GM12873 (cell line): ENCODE measurements at regions not wholly inside any gene's neighbourhood (a gene's known extent, or its start where the extent isn't known, plus 50 kb on each side); places are given as distances from the start of the nearest gene placed in this dataset.

ENCODE experiments used
- TF ChIP-seq, protein P1 (sequence below): IDR thresholded peaks from 2 replicates; pipeline ENCODE4 v1.5.1; 2012; ENCODE audit warnings: low read depth, mild to moderate bottlenecking, moderate library complexity, low read length, control low read depth; ENCODE audit not compliant: insufficient read depth; ENCODE audit errors: missing control alignments

DNA sequence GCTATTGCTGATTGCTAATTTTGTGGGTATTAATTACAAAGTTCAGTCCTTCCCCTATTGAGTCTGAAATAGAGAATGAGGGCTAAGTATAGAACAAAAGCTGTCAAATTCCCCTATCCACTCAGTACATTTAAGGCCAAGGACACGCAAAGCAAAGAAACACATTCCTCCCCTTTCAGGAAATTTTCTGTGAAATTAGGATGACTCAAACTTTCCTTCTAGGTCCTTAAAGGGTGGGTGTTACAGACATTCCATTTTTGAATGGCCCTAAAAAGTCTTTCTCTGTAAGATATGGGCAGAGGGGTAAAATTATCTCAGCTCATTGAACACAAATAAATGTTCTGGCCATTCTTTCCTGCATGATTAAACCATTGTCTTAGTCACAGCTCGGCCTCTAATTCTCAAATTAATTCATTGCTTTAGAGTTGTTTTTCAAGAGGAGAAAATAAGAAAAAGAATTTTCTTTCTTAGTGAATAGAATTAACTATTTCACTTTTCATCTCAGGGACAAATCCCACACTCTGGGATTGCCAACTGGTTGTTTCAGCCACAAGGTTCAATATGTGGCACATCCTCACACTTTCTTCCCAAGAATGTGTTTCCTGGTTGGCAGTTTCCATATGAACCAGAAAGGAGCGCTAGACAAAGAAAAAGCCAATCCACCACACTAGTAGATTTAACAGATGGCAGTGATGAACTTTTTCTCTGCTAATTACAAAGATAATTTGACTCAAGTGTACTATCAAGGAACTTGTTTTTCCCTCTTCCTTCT, 424.1 kb downstream of the ZNF385D start:
- TF ChIP-seq, protein P1, sequence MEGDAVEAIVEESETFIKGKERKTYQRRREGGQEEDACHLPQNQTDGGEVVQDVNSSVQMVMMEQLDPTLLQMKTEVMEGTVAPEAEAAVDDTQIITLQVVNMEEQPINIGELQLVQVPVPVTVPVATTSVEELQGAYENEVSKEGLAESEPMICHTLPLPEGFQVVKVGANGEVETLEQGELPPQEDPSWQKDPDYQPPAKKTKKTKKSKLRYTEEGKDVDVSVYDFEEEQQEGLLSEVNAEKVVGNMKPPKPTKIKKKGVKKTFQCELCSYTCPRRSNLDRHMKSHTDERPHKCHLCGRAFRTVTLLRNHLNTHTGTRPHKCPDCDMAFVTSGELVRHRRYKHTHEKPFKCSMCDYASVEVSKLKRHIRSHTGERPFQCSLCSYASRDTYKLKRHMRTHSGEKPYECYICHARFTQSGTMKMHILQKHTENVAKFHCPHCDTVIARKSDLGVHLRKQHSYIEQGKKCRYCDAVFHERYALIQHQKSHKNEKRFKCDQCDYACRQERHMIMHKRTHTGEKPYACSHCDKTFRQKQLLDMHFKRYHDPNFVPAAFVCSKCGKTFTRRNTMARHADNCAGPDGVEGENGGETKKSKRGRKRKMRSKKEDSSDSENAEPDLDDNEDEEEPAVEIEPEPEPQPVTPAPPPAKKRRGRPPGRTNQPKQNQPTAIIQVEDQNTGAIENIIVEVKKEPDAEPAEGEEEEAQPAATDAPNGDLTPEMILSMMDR = no peak

DNA sequence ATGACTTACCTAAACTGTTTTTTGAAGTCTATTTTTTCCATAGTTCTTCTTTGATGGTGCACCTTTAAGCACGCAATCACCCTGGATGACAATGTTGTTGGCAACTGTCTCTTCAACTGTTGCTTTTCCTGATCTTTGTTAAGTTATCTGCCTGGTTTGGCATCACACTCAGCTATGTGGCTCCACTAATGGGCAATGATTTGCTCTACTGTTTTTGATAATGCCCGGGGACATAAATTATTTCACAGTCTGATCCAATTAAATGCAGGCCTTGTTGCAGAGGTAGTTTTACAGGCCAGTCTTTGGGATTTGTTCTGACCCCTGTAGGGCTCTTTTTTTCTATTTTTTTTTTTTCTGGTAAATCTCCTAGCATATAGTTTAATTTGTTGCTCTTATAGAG, 436.3 kb downstream of the ZNF385D start:
- TF ChIP-seq, protein P1 = no peak

DNA sequence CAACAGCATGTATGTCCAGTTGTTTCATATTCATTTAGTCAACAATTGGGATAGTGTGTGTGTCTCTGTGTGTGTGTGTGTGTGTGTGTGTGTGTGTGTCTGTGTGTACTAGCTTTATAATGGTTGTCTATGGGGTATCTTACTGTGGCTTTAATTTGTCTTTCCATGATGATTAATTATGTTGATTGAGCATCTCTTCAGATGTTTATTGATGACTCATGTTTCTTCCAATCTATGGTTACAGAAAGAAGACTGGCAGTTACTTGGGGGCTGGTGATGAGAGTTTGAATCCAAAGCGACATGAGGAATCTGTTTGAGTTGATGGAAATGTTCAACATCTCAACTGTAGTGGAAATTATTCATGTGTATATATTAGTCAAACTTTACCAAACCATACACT, 440.1 kb downstream of the ZNF385D start:
- TF ChIP-seq, protein P1 = no peak

DNA sequence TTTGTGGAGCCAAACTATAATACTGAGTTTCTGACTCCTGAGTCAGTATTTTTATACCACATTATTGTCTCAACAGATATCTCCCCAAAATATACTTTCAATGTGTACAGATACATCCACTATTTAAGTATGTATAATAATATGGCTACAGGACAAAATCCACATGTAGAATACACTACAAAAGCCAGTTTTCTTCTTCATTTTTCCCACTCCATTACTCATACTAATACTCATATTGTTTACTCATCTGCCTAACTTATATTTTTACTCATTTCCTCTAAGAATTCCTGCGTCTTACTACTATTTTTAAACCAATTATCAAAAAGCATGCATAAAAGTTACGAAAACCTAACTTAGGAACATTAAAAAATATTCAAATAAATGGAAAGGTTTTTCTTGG, 440.8 kb downstream of the ZNF385D start:
- TF ChIP-seq, protein P1 = no peak

DNA sequence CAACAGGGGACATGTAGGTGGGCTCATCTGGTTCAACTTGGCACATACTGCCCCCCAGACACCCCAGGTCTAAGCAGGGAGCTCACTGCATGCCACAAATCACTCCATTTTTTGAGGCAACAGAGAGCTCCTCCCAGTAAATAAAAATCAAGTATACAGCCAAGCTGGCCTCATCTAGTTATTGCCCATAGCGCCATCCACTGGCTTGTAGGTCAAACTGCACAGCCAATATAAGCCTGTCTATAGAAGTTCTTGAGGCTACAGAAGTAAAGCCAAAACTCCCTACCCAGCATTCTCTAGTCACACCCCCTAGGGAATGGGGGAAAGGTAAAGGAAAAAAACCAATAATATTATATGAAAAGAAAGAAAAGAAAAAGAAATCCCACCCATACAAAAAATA, 453.7 kb downstream of the ZNF385D start:
- TF ChIP-seq, protein P1 = no peak

DNA sequence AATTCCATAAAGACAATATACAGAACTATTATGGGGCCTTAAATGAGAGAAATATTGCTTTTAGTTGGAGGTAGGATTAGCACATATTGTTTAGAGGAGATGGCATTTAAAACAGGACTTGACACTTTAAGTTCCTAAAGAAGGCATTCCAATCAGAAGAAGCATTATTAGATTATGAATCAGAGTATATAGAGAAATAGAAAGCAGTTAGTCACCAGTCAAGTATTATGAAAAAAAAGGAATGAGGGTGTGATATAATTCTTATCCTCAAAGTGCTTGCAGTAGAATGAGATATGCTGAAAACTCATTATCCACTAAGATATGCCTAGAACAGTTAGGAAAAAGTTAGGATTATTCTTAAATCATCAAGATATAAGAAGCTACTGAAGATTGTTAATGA, 456.2 kb downstream of the ZNF385D start:
- TF ChIP-seq, protein P1 = no peak

DNA sequence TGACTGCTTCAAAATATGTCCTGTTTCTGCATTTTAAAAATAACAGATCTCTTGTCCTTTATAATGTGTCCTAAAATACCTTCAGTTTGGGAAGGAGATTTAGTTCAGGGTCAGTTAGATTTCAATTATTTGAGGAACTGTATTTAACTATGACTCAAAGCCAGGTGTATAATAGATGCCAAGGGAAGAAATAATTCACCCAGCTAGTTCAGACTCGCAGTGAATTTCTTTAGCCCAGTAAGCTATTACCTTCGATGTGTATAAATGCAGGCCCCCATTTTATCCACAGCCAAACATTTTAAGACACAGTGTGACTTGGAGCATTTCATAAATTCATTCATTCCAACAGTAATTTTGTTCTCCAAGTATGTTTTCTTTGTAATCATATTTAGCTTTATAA, 458.0 kb downstream of the ZNF385D start:
- TF ChIP-seq, protein P1 = no peak

DNA sequence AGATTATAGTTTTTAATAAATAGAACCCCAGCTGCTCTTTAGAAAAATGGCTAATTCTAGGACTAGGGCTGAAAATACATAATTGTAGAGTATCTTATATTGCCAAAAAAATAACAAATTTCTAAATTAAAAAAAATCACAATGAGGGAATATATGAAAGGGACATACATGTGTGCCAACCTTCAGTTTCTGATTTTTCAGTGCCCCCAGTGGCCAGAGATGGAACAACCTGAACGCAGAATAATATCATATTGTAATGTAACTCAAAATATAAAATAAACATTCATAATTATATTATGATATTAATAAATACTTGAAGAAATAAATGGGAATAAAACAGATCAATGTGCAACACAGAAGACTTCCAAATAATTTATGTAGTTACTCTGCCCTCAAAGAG, 460.5 kb downstream of the ZNF385D start:
- TF ChIP-seq, protein P1 = peak; percentile 44
